ENCODE measurements at regions not wholly inside any gene's neighbourhood (a gene's known extent, or its start where the extent isn't known, plus 50 kb on each side); places are given as distances from the start of the nearest gene placed in this dataset.

GRCh38 chr11:21659961-21660360, 532.9 kb upstream of the ANO5 start:
- Histone ChIP-seq H3K4me1 (ENCODE audit: control insufficient read depth in 5 of 5, insufficient read depth in 5 of 5, low read length in 5 of 5) (no peaks in the 10 kb centered on the region), H3K4me3 (no peak overlapping the region), H3K36me3 (ENCODE audit: control insufficient read depth in 4 of 4, insufficient read depth in 4 of 4, low read length in 4 of 4) (no peaks in the 10 kb centered on the region), H3K9me3 (ENCODE audit: control insufficient read depth in 4 of 4, insufficient read depth in 3 of 4, low read length in 3 of 4) (peaks cover 0 to 3% (median 0%) of the 10 kb centered on the region in 4 donors), H3K27me3 (ENCODE audit: control insufficient read depth in 3 of 3, insufficient read depth in 3 of 3, low read length in 2 of 3) (no peaks in the 10 kb centered on the region), H3K27ac (ENCODE audit: low read depth in 1 of 2, low read length in 1 of 2) (no peak overlapping the region), H3K9ac (ENCODE audit: insufficient read depth in 1 of 2, low read length in 2 of 2) (no peak overlapping the region)
- no peak for TF ChIP-seq CTCF (IDR thresholded peaks at IDR 0.05; ENCODE audit: control extremely low read depth, extremely low read depth)
- no peak for ATAC-seq (ENCODE audit: insufficient read depth, low FRiP score)
- DNase-seq, result no peak

GRCh38 chr11:21675049-21675616, 517.8 kb upstream of the ANO5 start:
- Histone ChIP-seq H3K27ac (ENCODE audit: low read depth in 1 of 2, low read length in 1 of 2) (no peak overlapping the region), H3K9ac (ENCODE audit: insufficient read depth in 1 of 2, low read length in 2 of 2) (no peak overlapping the region), H3K4me1 (ENCODE audit: control insufficient read depth in 5 of 5, insufficient read depth in 5 of 5, low read length in 5 of 5) (no peaks in the 10 kb centered on the region), H3K9me3 (ENCODE audit: control insufficient read depth in 4 of 4, insufficient read depth in 3 of 4, low read length in 3 of 4) (no peaks in the 10 kb centered on the region), H3K4me3 (no peak overlapping the region), H3K36me3 (ENCODE audit: control insufficient read depth in 4 of 4, insufficient read depth in 4 of 4, low read length in 4 of 4) (no peaks in the 10 kb centered on the region), H3K27me3 (ENCODE audit: control insufficient read depth in 3 of 3, insufficient read depth in 3 of 3, low read length in 2 of 3) (no peaks in the 10 kb centered on the region)
- 73 to 77% methylated on average over 6 of the region's 6 CpGs for WGBS, 2 donors
- TF ChIP-seq CTCF (IDR thresholded peaks at IDR 0.05; ENCODE audit: control extremely low read depth, extremely low read depth), result no peak
- ATAC-seq (ENCODE audit: insufficient read depth, low FRiP score) (no peak), DNase-seq (no peak)

GRCh38 chr11:21687643-21688042, 505.2 kb upstream of the ANO5 start:
- Histone ChIP-seq H3K27me3 (ENCODE audit: control insufficient read depth in 3 of 3, insufficient read depth in 3 of 3, low read length in 2 of 3) (no peaks in the 10 kb centered on the region), H3K27ac (ENCODE audit: low read depth in 1 of 2, low read length in 1 of 2) (no peak overlapping the region), H3K9ac (ENCODE audit: insufficient read depth in 1 of 2, low read length in 2 of 2) (no peak overlapping the region), H3K4me1 (ENCODE audit: control insufficient read depth in 5 of 5, insufficient read depth in 5 of 5, low read length in 5 of 5) (no peaks in the 10 kb centered on the region), H3K36me3 (ENCODE audit: control insufficient read depth in 4 of 4, insufficient read depth in 4 of 4, low read length in 4 of 4) (no peaks in the 10 kb centered on the region), H3K4me3 (no peak overlapping the region), H3K9me3 (ENCODE audit: control insufficient read depth in 4 of 4, insufficient read depth in 3 of 4, low read length in 3 of 4) (no peaks in the 10 kb centered on the region)
- ATAC-seq (ENCODE audit: insufficient read depth, low FRiP score), result no peak
- 69 to 81% methylated on average over 1 of the region's 1 CpG for WGBS, 2 donors
- DNase-seq, result no peak
- no peak for TF ChIP-seq CTCF (IDR thresholded peaks at IDR 0.05; ENCODE audit: control extremely low read depth, extremely low read depth)

GRCh38 chr11:21704539-21704938, 488.3 kb upstream of the ANO5 start:
- DNase-seq (no peak), ATAC-seq (ENCODE audit: insufficient read depth, low FRiP score) (no peak)
- no peak overlapping the region for H3K4me3 ChIP-seq
- no peak for TF ChIP-seq CTCF (IDR thresholded peaks at IDR 0.05; ENCODE audit: control extremely low read depth, extremely low read depth)
- H3K9ac ChIP-seq (ENCODE audit: insufficient read depth in 1 of 2, low read length in 2 of 2), result no peak overlapping the region
- H3K36me3 ChIP-seq (ENCODE audit: control insufficient read depth in 4 of 4, insufficient read depth in 4 of 4, low read length in 4 of 4), result no peaks in the 10 kb centered on the region
- H3K27ac ChIP-seq (ENCODE audit: low read depth in 1 of 2, low read length in 1 of 2), result no peak overlapping the region
- whole genome bisulfite sequencing, 2 donors, result 62 to 83% methylated on average over 2 of the region's 2 CpGs
- H3K27me3 ChIP-seq (ENCODE audit: control insufficient read depth in 3 of 3, insufficient read depth in 3 of 3, low read length in 2 of 3), result no peaks in the 10 kb centered on the region
- no peaks in the 10 kb centered on the region for H3K9me3 ChIP-seq (ENCODE audit: control insufficient read depth in 4 of 4, insufficient read depth in 3 of 4, low read length in 3 of 4)
- no peaks in the 10 kb centered on the region for H3K4me1 ChIP-seq (ENCODE audit: control insufficient read depth in 5 of 5, insufficient read depth in 5 of 5, low read length in 5 of 5)
